Hematopoietic multipotent progenitor cell treated with erythropoietin and hydrocortisone succinate and interleukin-3 and kit ligand, for 4 days (in vitro differentiated cells): ENCODE measurements at regions not wholly inside any gene's neighbourhood (a gene's known extent, or its start where the extent isn't known, plus 50 kb on each side); places are given as distances from the start of the nearest gene placed in this dataset.

Source experiments
- DNase-seq: peaks from one replicate; pipeline ENCODE4 v3.0.0-alpha.2; 2015

DNA sequence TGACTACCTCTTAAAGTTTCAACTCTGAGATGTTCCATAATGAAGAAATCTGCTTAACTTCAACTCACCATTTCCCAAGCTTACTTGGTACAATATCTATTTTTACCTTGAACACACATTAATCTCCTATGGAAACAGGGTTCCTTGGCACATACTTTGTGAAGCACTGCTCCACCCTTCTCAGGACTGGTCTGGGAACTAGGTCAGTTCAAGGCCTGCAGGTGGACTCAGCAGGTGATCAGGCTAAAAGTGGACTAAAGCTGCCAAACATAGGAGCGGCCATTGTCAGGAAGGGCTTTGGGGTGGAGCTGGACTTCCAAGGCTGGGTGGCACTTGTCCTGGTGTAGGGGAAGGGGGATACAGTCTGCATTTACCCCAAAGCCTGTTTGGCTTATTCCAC, 202.3 kb downstream of the NUAK1 start:
- no peak for DNase-seq

DNA sequence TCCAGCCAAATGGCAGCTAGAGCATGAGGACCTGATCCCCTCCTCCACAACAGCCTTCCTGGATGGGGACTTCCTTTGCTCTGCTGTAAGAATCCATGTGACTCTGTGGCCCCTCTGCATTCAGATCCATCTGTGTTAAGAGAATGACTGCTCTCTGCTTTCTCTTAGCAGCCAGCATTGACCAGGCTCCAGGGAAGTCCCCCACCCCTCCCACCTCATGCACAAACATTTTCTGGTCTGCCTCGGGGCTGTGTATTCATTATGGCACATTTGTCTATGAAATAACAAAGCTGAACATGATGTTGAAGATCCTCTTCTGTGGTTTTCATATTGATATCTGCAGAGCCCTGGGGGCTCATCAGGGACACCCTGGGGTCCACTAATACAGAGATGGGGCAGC, 201.7 kb downstream of the NUAK1 start:
- no peak for DNase-seq

DNA sequence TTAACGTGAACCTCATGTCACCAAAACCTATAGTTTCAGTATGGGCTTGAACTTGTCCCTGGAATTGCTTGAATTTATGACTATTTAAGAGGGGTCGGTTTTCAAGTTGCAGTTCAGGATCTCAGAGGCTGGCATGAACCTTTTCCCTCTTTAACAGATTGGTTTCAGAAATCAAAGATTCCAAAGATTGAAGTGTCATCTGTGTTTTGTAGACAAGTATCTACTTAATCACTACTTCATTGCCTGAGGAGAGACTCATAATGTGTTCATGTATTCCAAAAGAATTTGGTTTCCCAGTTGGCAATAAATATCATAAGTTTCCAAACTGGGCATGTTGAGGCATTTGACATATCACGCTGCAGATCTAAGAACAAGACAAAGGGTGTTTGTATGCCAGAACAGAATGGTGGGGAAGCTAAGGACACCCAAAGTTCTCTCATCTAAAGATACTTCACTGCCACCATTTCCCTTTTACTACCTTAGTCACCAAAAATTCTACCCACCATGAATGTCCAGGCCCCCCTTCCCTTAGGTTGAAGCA, 199.5 kb downstream of the NUAK1 start:
- DNase-seq, result no peak

DNA sequence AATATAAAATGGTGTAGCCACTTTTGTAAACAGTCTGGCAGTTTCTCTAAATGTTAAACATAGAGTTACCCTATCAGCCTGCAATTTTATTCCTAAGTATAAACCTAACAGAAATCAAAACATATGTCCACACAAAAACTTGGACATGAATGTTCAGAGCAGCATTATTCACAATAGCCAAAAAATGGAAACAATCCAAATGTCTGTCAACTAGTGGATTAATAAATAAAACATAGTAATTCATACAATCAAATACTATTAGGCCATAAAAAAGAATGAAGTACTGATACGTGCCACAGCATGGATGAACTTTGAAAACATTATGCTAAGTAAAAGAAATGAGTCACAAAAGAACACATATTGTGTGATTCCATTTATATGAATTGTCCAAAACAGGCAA, 196.5 kb downstream of the NUAK1 start:
- no peak for DNase-seq

DNA sequence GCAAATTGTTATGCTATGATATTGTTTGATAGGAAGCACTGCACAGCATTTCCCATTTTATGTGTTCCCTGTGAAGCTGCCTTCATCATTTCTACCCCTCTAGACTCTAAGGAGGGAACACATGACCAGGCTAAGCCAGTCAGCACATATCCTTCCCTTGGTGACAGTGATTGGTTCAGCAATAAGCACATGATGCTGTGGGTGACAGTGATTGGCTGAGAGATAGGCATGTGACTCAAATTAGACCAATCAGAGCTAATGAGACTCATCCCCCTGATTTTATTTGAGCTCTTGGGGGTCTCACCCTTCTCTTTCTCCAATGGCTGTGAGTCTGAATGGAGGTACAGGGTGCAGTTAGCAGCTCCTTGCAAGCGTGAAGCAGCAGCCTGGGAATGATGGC, 195.2 kb downstream of the NUAK1 start:
- no peak for DNase-seq

DNA sequence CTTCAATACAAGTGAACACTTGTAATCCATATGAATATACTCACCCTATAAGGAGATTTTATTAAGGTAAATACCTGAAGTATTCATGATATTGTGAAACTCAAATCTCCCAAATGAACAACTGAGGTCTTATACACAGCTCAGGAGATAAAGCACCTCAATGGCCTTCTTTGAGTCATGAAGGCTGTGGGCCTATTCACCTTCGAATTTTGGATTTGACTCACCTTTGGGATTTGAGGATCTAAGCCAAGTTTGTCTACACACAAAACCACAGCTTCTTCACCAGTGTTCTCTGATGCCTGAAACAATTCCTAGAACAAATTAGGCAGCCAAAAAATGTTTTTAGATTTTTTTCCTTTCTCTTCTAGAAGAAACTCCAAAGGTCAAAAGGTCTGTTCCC, 194.1 kb downstream of the NUAK1 start:
- no peak for DNase-seq

DNA sequence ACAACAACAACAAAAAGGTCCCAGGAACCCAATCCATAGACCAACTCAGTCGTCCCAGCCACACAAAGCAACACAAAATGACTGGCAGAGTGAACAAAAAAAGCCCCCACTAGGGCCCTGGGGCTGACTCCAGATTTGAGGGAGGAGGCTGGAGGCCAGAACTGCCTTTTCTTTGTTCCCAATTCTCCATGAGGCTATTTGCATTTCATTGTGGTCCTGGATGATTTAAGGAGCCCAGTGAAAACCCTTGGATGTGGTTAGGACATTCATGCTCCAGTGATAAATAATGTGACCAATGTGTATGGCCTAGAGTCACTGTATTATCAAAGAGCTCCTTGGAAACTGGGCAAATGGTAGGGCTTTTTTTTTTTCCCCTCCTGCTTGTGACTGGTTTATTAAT, 192.9 kb downstream of the NUAK1 start:
- no peak for DNase-seq

DNA sequence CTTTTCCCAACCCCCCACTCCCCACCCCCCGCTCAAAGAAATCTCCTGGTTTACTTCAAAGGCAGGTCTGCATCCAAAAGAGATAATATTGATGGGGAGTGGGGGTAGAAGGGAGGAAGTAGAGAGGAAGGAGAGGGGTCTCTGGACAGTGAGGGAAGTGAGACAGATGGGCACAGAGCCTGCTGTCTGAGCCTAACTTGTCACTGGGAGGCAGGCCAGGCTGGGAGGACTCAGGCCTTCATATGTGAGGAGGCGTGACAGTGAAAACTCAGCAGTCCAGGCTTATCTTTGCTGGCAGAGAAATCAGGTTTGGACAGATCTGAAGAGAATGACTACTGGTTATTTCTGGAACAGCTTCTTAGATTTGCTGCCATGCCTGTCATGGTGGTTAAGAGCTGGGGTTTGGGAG, 192.3 kb downstream of the NUAK1 start:
- peak; percentile 80 for DNase-seq

DNA sequence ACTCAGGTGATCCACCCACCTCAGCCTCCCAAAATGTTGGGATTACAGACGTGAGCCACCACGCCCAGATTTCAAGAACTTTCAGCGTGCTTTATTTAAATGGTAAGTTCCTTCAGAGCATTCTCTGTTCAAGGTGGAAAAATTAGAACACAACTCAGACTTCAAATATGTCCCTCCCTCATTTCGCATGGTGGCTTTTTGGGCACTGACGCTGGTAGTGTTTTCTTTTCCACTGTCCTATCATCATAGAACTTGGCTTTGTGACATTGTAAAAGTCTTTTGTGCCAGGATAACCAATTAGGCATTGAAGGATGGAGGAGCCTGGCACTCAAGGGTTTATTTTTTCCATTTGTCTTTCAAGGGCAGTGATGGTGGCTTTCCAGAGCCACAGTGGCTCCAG, 190.8 kb downstream of the NUAK1 start:
- DNase-seq, result no peak

DNA sequence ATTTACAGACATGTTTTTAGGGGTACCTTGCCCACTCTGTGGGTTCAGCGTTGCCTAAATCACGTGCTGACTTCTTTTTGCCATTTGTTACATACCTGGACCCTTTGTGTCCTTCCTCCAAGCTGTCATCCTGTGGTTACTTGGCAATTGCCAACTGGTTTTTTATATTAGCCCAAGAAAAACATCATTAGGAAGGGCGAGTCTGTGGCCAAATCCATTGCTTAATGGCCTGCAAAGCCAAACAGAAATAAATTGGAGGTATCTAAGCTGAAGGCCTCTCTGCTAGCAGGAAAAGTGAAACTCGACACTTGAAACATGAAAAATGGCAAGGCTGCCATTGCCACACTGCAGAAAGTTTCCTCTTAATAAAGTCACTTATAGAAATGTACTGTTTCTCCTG, 190.4 kb downstream of the NUAK1 start:
- DNase-seq, result no peak

DNA sequence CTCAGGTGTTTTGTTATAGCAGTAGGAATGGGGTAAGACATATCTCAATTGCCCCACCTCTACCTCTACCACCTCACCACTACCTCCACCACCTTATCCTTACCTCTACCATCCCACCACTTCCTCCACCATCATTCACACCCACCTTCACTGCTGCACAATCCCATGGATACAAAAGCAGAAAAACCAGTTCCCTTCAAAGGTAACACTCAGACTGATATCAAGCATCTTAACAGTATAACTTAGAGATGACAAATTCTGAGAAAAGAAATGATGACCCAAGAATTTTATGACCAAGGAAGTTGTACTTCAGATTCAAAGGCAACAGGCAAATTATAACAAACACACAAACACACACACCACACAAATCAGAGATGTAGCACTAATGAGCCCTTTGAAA, 189.4 kb downstream of the NUAK1 start:
- DNase-seq, result no peak

DNA sequence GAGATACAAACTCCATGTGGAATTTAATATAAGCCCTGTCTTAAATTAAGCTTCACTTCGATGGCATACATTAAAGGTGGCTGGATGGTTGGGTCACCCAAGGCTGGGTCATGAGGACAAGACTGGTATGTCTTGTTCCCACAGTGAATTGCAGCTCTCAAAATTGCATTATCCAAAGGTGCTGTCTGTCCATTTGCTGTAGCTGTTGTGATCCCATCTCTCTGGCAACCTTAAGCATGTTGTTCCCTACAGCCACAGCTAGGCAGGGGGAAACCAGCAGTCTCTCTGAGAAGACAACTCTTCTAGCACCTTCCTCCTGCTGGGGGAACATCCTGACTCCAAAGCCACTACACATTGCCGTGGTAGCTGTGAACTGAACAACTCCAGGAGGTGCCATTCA, 187.0 kb downstream of the NUAK1 start:
- no peak for DNase-seq

DNA sequence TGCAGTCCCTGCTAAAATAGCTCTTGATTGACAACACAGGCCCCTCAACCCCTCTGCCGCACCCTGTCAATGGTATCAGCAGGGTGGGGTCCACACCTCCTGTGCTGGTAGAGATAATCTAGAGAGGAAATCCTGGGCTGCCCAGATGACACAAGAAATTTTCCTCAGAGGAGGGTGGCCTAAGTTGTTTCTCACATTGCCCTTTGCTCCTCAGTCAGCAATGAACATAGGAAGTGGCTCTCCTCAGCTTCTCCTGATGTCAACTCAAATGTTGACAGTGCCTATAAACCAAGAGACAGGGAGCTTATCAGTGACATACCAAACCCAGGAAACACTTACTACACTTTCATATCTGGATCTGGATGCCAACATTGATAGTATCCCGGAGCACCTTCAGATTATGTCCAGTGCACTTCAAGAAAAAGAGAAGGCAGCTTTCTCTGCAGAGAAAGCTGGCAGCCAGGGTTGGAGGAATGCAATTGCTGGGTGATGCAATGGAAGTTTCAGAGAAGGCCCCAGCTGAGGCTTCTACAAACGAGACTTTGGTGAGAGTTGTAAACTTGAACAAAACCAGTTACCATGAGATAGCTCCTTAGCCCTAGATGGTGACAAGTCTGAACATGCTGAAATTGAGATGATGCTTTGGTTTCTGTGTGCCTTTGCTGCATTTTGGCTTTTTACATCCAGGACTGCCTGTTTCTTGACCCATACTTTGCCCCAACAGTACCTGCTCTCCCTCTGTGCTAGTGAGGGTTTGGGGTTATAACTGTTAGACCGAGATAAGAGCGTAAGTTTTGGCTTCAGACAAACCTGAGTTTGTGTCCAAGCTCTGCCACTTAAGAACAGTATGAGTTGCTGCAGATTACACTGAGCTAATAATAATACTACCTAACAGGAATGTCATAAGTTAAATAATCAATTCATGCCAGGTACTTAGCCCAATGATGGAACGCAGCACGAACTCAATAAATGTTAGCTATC, 183.5 kb downstream of the NUAK1 start:
- peak; percentile 83 for DNase-seq

DNA sequence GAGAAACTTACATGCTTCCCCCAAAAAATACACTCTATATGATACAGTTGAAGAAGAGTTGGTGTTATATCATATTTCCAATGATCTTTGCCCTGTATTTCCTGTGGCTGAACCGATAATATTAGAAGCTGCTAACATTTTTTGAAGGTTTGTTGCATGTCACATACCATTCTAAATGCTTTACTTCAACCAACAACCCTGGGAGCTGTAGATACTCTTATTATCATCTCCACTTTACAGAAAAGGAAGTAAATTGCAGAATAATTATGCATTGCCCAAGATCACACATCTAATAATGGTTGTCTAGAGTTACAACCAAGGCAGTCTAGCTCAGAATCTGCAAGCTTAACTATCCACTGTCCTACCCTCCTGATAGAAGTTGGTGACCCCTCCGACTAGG, 182.8 kb downstream of the NUAK1 start:
- DNase-seq, result no peak

DNA sequence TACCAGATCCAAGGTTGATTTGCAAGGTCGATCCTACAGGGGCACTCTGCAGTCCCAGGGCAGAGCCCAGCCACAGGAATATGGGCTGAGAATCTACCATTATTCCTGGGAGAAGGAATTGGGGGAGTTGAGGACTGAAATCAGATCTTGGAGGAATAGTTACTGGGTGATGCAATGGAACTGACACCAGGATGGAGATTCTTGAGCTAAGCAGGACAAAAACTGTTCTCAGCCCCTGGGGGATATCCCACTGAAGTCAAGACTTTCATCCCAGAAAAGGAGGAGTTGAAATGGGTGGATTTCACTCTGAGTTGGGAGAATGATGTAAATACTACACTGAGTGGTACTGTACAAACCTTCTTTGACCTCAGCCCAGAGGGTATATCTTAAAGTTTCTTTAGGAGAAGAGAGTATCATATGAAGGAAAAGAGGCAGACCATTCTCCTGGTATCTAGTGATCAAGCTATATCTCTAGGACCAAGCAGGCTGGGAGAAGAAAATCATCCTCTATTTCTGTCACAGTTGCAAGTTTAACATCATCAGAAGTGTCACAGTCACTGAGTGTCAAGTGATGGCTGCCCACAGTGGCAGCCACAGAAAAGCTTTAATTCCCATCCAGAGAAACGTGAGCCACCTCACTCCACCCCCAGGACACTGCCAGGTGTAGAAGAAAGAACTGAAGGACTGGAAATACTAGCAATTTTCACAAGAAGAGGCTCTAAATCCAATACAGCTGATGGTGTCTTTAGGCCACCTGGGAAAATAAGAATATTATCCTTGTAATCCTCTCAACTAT, 181.9 kb downstream of the NUAK1 start:
- no peak for DNase-seq

DNA sequence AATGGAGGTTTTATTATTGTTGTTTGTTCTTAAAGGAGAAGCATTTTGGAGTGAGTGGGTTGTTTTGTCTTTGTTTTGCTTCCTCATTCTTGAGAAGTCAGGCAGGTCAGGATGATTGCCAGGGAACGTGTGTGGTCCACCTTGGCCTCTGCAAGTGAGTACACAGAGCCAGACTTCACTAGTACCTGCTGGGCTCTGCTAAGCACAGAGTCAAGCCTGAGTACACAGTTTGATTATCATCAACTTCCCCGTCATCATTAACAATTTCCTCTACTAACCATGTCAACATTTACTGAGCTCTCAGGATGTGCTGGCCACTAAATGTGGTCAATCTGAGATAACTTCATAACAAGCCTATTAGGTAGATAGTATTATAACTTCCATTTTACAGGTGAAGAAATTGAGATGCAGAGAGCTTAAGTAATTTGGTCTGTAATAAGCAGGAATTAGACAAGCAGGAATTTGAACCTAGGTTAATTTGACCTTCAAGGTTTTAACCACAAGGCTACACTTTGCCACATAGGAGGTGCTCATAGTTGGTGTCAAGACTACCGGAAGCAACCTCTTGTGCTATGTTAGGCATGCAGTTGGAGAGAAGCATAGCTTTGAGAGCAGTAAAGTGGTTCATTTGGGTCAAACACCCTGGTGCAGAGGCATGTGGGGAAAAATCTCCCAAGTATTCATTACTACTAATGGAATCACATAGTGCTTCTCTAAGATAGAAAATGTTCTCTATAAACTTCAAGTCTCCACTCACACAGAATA, 178.3 kb downstream of the NUAK1 start:
- DNase-seq, result no peak

DNA sequence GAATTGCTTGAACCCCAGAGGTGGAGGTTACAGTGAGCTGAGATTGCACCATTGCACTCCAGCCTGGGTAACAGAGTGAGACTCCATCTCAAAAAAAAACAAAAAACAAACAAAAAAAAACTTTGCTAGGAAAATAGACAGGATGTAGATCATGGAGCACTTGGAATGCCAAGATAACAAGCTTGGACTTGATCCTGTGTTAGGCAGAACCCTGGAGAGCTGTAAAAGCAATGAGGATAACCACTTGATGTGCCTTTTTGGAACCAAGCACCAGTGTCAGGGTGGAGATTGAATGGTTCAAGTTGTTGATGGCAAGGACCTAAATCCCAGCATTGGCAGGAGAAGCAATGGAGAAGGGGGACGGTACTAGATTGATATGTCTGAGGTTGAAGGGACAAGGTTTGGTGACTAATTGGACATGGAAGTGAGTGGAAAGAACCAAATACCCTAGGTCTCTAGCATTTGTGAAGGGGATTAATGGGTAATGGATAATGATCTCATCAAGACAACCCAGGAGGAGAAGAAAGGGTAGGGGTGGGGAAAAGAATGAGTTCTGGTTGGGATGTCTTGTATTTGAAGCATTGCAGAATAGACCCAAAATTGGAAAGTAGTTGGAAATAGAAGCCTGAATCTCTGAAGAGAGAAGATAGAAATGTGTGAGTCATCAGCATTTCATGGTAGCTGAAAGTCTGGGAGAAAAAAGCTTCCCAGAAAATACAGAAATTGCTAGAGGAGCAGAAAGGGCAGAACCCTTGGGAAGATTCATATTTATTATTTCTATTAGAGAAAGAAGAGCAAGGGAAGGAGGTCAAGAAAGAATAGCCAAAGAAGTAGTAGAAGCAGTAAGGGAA, 176.7 kb downstream of the NUAK1 start:
- no peak for DNase-seq

DNA sequence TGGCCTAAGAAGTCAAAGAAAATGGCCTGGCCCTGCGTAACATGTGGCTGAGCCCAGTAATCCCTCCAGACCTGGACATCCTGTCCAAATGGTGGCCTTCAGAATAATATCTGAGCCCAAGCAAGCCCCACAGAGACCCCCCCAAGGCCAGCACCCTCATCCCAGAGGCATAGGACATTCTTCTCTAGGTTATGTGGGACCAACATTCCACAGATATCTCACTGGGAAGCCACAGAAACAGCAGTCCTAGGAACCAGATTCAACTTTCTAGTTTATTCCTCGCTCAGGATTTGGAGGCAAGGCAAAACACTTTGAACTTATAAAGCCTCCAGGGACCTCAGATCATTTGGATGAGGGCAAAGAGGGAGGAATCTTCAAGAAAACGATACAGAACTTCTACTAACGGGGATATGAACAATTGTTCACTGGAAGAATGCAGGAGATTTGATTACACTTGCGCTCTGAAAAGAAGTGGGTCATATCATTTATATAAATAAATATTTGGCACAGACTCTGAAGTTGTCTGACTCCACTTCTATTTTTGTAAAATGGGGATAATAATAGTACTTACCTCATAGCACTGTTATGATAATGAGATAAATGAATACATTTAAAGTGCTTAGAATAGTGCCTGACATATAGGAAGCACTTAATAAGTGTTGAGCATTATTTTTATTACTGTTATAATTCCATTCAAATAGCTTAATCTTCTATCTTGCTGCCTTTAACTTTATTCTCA, 171.5 kb downstream of the NUAK1 start:
- no peak for DNase-seq

DNA sequence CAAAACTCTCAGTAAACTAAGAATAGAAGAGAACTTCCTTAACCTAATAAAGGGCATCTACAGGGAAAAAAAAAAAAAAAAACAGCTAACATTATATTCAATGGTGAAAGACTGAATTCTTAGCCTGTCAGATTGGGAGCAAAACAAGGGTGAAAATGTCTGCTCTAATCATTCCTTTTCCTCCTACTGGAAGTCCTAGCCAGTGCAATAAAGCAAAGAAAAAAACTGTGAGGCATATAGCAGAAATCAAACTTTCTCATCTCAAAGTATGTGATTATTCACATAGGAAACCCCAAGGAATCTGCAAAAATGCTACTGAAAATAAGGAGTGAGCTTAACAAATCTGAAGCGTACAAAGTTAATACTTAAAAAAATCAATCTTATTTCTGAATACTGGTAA, 170.7 kb downstream of the NUAK1 start:
- no peak for DNase-seq

DNA sequence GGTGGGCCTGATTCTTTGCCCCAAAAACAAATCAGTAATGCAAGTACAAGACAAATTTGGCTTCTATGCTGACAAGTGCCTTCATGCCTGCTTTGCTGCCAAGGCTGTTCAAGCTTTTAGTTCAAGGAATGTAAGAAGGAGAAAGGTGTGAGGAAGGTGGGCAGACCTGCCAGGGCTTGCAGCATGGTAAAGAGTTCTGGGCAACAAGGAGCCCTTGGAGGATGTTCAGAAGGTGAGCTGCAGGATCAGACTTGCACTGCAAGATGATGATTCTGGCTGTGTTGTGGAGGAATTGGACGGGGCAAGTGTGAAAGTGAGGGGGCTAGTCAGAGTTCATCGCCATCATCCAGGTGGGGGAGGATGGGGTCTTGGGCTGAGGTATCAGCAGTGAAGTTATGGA, 167.9 kb downstream of the NUAK1 start:
- no peak for DNase-seq

DNA sequence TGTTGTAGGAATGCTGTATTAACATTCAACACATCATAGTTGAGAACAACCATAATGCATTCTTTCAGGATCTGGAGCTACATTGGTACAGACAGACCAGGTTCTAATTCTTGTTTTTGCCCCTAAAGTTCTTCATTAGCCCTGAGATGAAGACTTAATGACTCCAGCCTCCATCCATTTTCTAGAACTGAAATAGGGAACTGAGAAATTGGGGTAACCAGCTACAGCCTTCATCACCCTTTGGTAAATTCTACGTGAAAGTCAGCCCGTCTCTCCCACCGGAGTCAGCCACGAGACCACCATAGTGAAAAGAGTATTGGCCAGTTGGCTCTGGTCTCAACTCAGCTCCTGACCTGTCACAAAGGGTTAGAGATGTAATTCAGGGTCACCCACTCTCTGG, 164.0 kb downstream of the NUAK1 start:
- DNase-seq, result no peak
